HCT116 (cell line): ENCODE measurements at regions not wholly inside any gene's neighbourhood (a gene's known extent, or its start where the extent isn't known, plus 50 kb on each side); places are given as distances from the start of the nearest gene placed in this dataset.

Experiments
- CEBPB ChIP-seq: IDR thresholded peaks from 2 replicates; pipeline ENCODE4 v1.6.1; 2012; ENCODE audit warnings: low read depth
- TF ChIP-seq, protein P1 (sequence below), 3 experiments: fragments of 200-600 bp in 1 of 3; sonication (generic) in 1 of 3; IDR thresholded peaks in 2 of 3; conservative IDR thresholded peaks in 1 of 3; 2 replicates each; pipeline ENCODE4 v1.5.1; 2012 to 2017; ENCODE audit warnings: low read depth in 2 of 3, low read length in 2 of 3, antibody characterized with exemption in 1 of 3, borderline replicate concordance in 1 of 3, control low read depth in 1 of 3, mild to moderate bottlenecking in 1 of 3, mixed read lengths in 1 of 3, mixed run types in 1 of 3, moderate library complexity in 1 of 3; ENCODE audit not compliant: insufficient read depth in 1 of 3

DNA sequence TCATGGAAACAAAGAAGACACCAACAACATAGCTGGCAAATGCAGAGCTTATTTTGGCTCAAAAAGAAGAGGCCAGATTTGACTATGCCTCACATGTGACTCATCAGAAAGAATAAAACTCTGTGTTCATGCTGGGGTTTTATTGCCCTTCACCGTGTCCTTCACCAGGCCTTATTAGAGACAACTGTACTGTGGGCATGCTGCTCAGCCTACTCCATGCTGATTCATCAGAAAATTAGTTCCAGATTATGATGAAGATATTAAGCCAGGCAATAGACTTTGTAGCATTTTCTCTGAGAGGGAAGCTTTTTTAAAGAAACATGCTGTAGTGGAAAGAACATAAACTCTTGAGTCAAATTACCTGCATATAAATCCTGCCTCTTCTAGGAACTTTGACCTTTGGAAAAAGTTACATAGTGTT is 89.8 kb downstream of the CYB561 start:
- TF ChIP-seq CEBPB: no peak
- TF ChIP-seq, protein P1, sequence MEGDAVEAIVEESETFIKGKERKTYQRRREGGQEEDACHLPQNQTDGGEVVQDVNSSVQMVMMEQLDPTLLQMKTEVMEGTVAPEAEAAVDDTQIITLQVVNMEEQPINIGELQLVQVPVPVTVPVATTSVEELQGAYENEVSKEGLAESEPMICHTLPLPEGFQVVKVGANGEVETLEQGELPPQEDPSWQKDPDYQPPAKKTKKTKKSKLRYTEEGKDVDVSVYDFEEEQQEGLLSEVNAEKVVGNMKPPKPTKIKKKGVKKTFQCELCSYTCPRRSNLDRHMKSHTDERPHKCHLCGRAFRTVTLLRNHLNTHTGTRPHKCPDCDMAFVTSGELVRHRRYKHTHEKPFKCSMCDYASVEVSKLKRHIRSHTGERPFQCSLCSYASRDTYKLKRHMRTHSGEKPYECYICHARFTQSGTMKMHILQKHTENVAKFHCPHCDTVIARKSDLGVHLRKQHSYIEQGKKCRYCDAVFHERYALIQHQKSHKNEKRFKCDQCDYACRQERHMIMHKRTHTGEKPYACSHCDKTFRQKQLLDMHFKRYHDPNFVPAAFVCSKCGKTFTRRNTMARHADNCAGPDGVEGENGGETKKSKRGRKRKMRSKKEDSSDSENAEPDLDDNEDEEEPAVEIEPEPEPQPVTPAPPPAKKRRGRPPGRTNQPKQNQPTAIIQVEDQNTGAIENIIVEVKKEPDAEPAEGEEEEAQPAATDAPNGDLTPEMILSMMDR (IDR thresholded peaks at IDR 0.05 in 2 of 3, conservative IDR thresholded peaks at IDR 0.05 in 1 of 3; ENCODE audit: borderline replicate concordance in 1 of 3, insufficient read depth in 1 of 3, low read depth in 2 of 3, low read length in 2 of 3): no peak
